ENCODE measurements at regions not wholly inside any gene's neighbourhood (a gene's known extent, or its start where the extent isn't known, plus 50 kb on each side); places are given as distances from the start of the nearest gene placed in this dataset.

DNA sequence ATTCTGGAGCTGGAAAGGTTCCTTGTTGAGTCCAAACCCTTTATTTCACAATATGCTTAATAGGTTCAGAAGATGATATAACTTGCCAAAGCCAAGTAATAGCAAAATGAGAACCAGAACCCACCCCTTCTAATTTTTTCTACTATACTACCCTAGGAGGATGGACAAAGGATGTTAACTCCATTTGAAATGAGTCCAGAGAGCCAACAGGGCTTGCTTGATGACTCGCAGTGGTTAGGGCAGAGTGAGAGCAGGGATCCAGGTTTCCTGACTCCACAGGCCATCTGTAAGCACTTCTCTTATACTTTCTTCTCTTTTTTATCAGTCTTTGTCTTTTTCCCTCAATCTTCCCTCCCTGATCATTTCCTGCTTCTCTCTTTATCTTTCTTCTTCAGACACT lies 668.1 kb downstream of the MED13L start:
- H3K4me1 Mint-ChIP-seq, result no peaks in the 10 kb centered on the region
- POLR2A ChIA-PET, result no interaction called here
- H3K4me1 ChIP-seq (ENCODE audit: control insufficient read depth in 1 of 2, extremely low read depth in 1 of 2, insufficient read depth in 2 of 2, low read length in 2 of 2), result no peaks in the 10 kb centered on the region
- ATAC-seq (replicated peaks in 1 of 4), result no peak
- CTCF ChIA-PET, result no interaction called here
- no peak overlapping the region for H3K4me3 Mint-ChIP-seq
- H3K27ac Mint-ChIP-seq, result no peak overlapping the region
- H3K9me3 Mint-ChIP-seq, result peaks cover 0 to 10% (median 8%) of the 10 kb centered on the region in 3 donors
- peaks cover 0 to 6% of the 10 kb centered on the region in 2 experiments for H3K27me3 ChIP-seq (replicated peaks in 1 of 2; ENCODE audit: control insufficient read depth in 2 of 2, extremely low read depth in 1 of 2, insufficient read depth in 2 of 2, low read length in 1 of 2)
- no peaks in the 10 kb centered on the region for H3K9me3 ChIP-seq
- no peak overlapping the region for H3K4me3 ChIP-seq (ENCODE audit: control insufficient read depth in 1 of 2, extremely low read depth in 1 of 2, low read length in 1 of 2)
- WGBS (ENCODE audit: insufficient coverage), result no CpG with 5 or more reads among the region's 1 CpG
- peaks cover 0 to 4% of the 10 kb centered on the region in 2 donors for H3K27me3 Mint-ChIP-seq
- H3K36me3 ChIP-seq (ENCODE audit: control insufficient read depth in 2 of 2, extremely low read depth in 1 of 2, insufficient read depth in 1 of 2, low read length in 1 of 2), result no peaks in the 10 kb centered on the region
- DNase-seq, result no peak
- H3K27ac ChIP-seq (ENCODE audit: low read length), result no peak overlapping the region
- no peaks in the 10 kb centered on the region for H3K36me3 Mint-ChIP-seq

DNA sequence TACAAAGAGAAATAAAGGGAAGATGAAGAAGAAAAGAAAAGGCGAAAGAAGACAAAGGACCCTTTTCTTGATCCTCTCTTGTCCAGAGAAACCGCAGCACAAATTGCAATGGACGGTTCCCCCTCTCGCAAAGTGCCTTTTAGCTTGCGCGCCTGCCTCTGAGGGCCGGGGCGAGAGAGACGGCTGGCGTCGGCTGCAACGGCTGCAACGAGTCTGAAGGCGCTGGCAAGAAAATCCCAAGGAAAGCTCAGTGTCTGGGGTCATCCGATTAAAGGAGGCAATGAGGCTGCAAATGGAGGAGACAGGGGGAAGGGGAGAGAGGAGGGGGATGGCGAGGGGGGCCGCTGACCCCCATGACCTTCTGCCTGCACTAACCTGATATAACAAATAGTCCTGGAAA lies 671.5 kb downstream of the MED13L start:
- ChIA-PET CTCF (no interaction called here), POLR2A (no interaction called here)
- H3K9me3 Mint-ChIP-seq, result peaks cover 0 to 14% (median 8%) of the 10 kb centered on the region in 3 donors
- Histone ChIP-seq H3K4me3 (ENCODE audit: control insufficient read depth in 1 of 2, extremely low read depth in 1 of 2, low read length in 1 of 2) (no peak overlapping the region), H3K27ac (ENCODE audit: low read length) (no peak overlapping the region), H3K9me3 (no peaks in the 10 kb centered on the region), H3K27me3 (replicated peaks in 1 of 2; ENCODE audit: control insufficient read depth in 2 of 2, extremely low read depth in 1 of 2, insufficient read depth in 2 of 2, low read length in 1 of 2) (peaks cover 0 to 4% of the 10 kb centered on the region in 2 experiments), H3K4me1 (ENCODE audit: control insufficient read depth in 1 of 2, extremely low read depth in 1 of 2, insufficient read depth in 2 of 2, low read length in 2 of 2) (no peaks in the 10 kb centered on the region), H3K36me3 (ENCODE audit: control insufficient read depth in 2 of 2, extremely low read depth in 1 of 2, insufficient read depth in 1 of 2, low read length in 1 of 2) (no peaks in the 10 kb centered on the region)
- DNase-seq (no peak), ATAC-seq (replicated peaks in 1 of 4) (no peak)
- no peak overlapping the region for H3K4me3 Mint-ChIP-seq
- no peak overlapping the region for H3K27ac Mint-ChIP-seq
- peaks cover 4 to 17% of the 10 kb centered on the region in 2 donors for H3K27me3 Mint-ChIP-seq
- no peaks in the 10 kb centered on the region for H3K36me3 Mint-ChIP-seq
- H3K4me1 Mint-ChIP-seq, result no peaks in the 10 kb centered on the region
- 35% methylated on average over 12 of the region's 17 CpGs for WGBS (ENCODE audit: insufficient coverage)

DNA sequence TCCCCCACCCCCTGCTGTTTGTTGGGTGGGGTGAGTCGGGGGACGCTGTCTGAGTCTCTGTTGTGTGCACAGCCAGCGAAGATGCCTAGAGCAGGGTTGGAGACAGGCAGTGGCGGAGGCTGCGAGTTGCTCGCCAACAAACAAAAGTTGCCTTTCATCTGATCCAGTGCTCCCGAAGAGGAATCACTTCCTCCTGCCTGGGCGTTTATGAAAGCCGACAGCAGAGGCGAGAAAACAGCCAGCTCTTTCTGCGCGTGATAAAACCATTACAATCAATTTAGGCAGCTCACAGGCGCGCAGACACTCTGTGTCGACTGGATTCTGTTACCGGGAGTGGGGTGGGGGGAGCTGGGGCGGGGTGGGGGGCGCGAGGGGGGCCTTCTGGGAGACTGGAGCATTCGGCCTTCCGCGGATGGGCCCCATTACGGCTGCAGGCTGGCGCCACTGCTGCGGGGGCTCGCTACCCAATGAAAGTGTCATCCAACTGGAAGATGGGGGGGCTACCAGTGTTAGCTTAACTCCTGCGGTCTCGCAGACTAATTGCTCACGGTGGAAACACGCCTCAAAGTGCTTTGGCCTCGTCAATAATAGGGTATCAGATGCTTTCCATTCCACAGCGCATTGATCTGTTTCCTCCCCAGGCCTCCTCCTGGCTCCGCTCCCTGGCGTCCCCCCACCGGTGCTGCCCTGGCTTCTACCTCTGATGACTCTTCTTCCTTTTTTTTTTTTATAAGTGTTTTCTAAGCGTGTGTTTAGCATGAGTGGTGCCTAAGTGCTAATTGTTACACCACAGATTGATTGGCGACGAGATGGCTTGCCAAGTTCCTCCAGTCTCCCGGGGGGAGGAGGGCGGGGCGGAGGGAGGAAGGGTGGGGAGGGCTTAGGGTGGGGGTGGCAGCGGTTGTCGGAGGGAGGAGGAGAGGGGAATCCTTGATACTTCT lies 678.4 kb downstream of the MED13L start:
- H3K4me1 ChIP-seq (ENCODE audit: control insufficient read depth in 1 of 2, extremely low read depth in 1 of 2, insufficient read depth in 2 of 2, low read length in 2 of 2), result no peaks in the 10 kb centered on the region
- ATAC-seq (replicated peaks in 1 of 4), result no peak
- peaks cover 3 to 7% of the 10 kb centered on the region in 2 experiments for H3K27me3 ChIP-seq (replicated peaks in 1 of 2; ENCODE audit: control insufficient read depth in 2 of 2, extremely low read depth in 1 of 2, insufficient read depth in 2 of 2, low read length in 1 of 2)
- WGBS (ENCODE audit: insufficient coverage), result 27% methylated on average over 15 of the region's 43 CpGs
- Mint-ChIP-seq H3K9me3 (peaks cover 4 to 11% (median 8%) of the 10 kb centered on the region in 3 donors), H3K27me3 (peaks cover 11 to 36% of the 10 kb centered on the region in 2 donors), H3K36me3 (no peaks in the 10 kb centered on the region), H3K4me1 (no peaks in the 10 kb centered on the region), H3K27ac (no peak overlapping the region), H3K4me3 (no peak overlapping the region)
- no peak overlapping the region for H3K27ac ChIP-seq (ENCODE audit: low read length)
- DNase-seq, result no peak
- H3K36me3 ChIP-seq (ENCODE audit: control insufficient read depth in 2 of 2, extremely low read depth in 1 of 2, insufficient read depth in 1 of 2, low read length in 1 of 2), result no peaks in the 10 kb centered on the region
- no peak overlapping the region for H3K4me3 ChIP-seq (ENCODE audit: control insufficient read depth in 1 of 2, extremely low read depth in 1 of 2, low read length in 1 of 2)
- H3K9me3 ChIP-seq, result no peaks in the 10 kb centered on the region
- POLR2A ChIA-PET, result no interaction called here
- CTCF ChIA-PET, result interaction anchor here in 1 of 2 donors (0.7 kb wide), 1 partner anchor 363 kb away, joined by 3 read pairs; no protein-coding TSS in a partner anchor

DNA sequence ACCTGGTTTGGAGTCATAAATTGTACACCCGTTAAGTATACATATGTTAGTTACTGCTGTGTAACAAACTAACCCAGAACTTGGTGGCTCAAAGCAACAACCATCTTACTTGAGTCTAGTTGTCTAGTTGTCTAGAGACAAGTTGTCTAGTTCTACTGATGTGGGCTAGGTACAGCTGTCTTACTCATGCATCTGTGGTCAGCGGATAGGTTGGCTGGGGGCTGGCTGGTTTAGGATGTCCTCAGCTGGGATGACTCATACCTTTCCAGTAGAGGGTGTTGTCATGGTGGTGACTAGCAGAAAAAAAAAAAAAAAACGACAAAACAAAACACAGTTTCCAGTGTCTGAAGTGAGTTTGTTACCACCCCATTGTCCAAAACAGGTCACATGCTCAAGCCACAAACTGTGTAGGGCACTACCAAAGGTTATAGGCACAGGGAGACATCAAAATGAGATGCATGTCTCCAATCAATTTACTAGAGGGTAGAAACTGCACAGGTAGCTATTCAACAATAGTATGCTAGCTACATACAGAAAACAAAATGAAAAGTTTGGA lies 680.3 kb downstream of the MED13L start:
- Histone ChIP-seq H3K4me3 (ENCODE audit: control insufficient read depth in 1 of 2, extremely low read depth in 1 of 2, low read length in 1 of 2) (no peak overlapping the region), H3K27me3 (replicated peaks in 1 of 2; ENCODE audit: control insufficient read depth in 2 of 2, extremely low read depth in 1 of 2, insufficient read depth in 2 of 2, low read length in 1 of 2) (peaks cover 3 to 7% of the 10 kb centered on the region in 2 experiments), H3K9me3 (no peaks in the 10 kb centered on the region), H3K27ac (ENCODE audit: low read length) (no peak overlapping the region), H3K4me1 (ENCODE audit: control insufficient read depth in 1 of 2, extremely low read depth in 1 of 2, insufficient read depth in 2 of 2, low read length in 2 of 2) (no peaks in the 10 kb centered on the region), H3K36me3 (ENCODE audit: control insufficient read depth in 2 of 2, extremely low read depth in 1 of 2, insufficient read depth in 1 of 2, low read length in 1 of 2) (no peaks in the 10 kb centered on the region)
- no peak overlapping the region for H3K27ac Mint-ChIP-seq
- peaks cover 4 to 11% (median 8%) of the 10 kb centered on the region in 3 donors for H3K9me3 Mint-ChIP-seq
- CTCF ChIA-PET, result interaction anchor here in 1 of 2 donors (0.7 kb wide), 1 partner anchor 12 kb away, joined by 3 read pairs; no protein-coding TSS in a partner anchor
- DNase-seq, result no peak
- H3K4me1 Mint-ChIP-seq, result no peaks in the 10 kb centered on the region
- peaks cover 11 to 32% of the 10 kb centered on the region in 2 donors for H3K27me3 Mint-ChIP-seq
- H3K4me3 Mint-ChIP-seq, result no peak overlapping the region
- POLR2A ChIA-PET, result interaction anchor here in 1 of 2 donors (0.6 kb wide), 1 partner anchor 239 kb away, joined by 3 read pairs; no protein-coding TSS in a partner anchor
- ATAC-seq (replicated peaks in 1 of 4), result no peak
- H3K36me3 Mint-ChIP-seq, result no peaks in the 10 kb centered on the region
- WGBS (ENCODE audit: insufficient coverage), result 40% methylated on average over 1 of the region's 3 CpGs

DNA sequence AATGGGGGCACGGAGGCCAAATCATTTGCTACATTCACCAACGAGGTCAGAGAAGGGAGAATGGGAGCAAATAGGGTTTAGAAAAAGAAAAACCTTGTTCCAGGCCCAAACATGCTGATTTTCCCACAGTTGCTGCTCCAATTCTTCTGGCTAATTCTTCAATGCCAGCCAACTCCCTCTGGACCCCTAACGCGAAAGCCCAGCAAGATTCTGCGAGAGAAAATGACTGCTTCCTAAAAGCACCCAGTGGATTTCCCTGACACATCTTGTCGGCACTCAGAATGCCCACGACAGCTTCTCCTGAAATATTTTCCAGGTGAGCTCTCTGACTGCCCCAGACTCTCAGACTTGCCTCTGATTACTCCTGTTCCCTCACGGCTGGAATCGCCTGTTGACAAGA lies 689.4 kb downstream of the MED13L start:
- H3K9me3 Mint-ChIP-seq, result peaks cover 0 to 11% (median 5%) of the 10 kb centered on the region in 3 donors
- H3K4me3 Mint-ChIP-seq, result no peak overlapping the region
- no peaks in the 10 kb centered on the region for H3K4me1 Mint-ChIP-seq
- DNase-seq (no peak), ATAC-seq (replicated peaks in 1 of 4) (no peak)
- Histone ChIP-seq H3K4me1 (ENCODE audit: control insufficient read depth in 1 of 2, extremely low read depth in 1 of 2, insufficient read depth in 2 of 2, low read length in 2 of 2) (no peaks in the 10 kb centered on the region), H3K9me3 (no peaks in the 10 kb centered on the region), H3K27ac (ENCODE audit: low read length) (no peak overlapping the region), H3K36me3 (ENCODE audit: control insufficient read depth in 2 of 2, extremely low read depth in 1 of 2, insufficient read depth in 1 of 2, low read length in 1 of 2) (no peaks in the 10 kb centered on the region), H3K27me3 (replicated peaks in 1 of 2; ENCODE audit: control insufficient read depth in 2 of 2, extremely low read depth in 1 of 2, insufficient read depth in 2 of 2, low read length in 1 of 2) (peaks cover 0 to 5% of the 10 kb centered on the region in 2 experiments), H3K4me3 (ENCODE audit: control insufficient read depth in 1 of 2, extremely low read depth in 1 of 2, low read length in 1 of 2) (no peak overlapping the region)
- no peak overlapping the region for H3K27ac Mint-ChIP-seq
- no peaks in the 10 kb centered on the region for H3K36me3 Mint-ChIP-seq
- POLR2A ChIA-PET, result no interaction called here
- H3K27me3 Mint-ChIP-seq, result peaks cover 3 to 5% of the 10 kb centered on the region in 2 donors
- 96% methylated on average over 5 of the region's 9 CpGs for WGBS (ENCODE audit: insufficient coverage)
- CTCF ChIA-PET, result no interaction called here

DNA sequence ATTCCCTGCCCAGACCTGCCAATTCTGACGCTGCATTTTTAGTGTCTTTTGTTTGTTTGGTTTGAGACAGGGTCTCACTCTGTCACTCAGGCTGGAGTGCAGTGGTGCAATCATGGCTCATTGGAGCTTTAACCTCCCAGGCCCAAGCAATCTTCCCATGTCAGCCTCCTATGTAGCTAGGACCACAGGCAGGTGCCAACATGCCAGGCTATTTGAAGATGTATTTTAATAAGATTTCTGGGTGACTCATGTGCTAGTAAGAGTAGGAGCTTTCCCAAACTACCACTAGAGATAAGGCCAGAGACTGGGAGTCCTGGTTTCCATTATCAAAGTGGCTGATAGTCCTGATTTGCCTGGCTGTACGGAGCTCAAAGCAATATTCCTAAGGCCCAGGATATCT lies 693.3 kb downstream of the MED13L start:
- peaks cover 0 to 11% (median 5%) of the 10 kb centered on the region in 3 donors for H3K9me3 Mint-ChIP-seq
- no peaks in the 10 kb centered on the region for H3K9me3 ChIP-seq
- WGBS (ENCODE audit: insufficient coverage), result 33% methylated on average over 1 of the region's 2 CpGs
- no peak overlapping the region for H3K4me3 Mint-ChIP-seq
- H3K27me3 ChIP-seq (replicated peaks in 1 of 2; ENCODE audit: control insufficient read depth in 2 of 2, extremely low read depth in 1 of 2, insufficient read depth in 2 of 2, low read length in 1 of 2), result peaks cover 2 to 5% of the 10 kb centered on the region in 2 experiments
- no peaks in the 10 kb centered on the region for H3K4me1 ChIP-seq (ENCODE audit: control insufficient read depth in 1 of 2, extremely low read depth in 1 of 2, insufficient read depth in 2 of 2, low read length in 2 of 2)
- H3K4me1 Mint-ChIP-seq, result no peaks in the 10 kb centered on the region
- ChIA-PET CTCF (no interaction called here), POLR2A (no interaction called here)
- DNase-seq, result no peak
- no peak overlapping the region for H3K27ac ChIP-seq (ENCODE audit: low read length)
- no peaks in the 10 kb centered on the region for H3K36me3 ChIP-seq (ENCODE audit: control insufficient read depth in 2 of 2, extremely low read depth in 1 of 2, insufficient read depth in 1 of 2, low read length in 1 of 2)
- ATAC-seq (replicated peaks in 1 of 4), result no peak
- no peaks in the 10 kb centered on the region for H3K36me3 Mint-ChIP-seq
- no peak overlapping the region for H3K27ac Mint-ChIP-seq
- peaks cover 0 to 3% of the 10 kb centered on the region in 2 donors for H3K27me3 Mint-ChIP-seq
- H3K4me3 ChIP-seq (ENCODE audit: control insufficient read depth in 1 of 2, extremely low read depth in 1 of 2, low read length in 1 of 2), result no peak overlapping the region
